Right lobe of liver (tissue), 4 donors: ENCODE measurements at regions not wholly inside any gene's neighbourhood (a gene's known extent, or its start where the extent isn't known, plus 50 kb on each side); places are given as distances from the start of the nearest gene placed in this dataset.

Experiments
- POLR2A ChIP-seq: fragments of 450-650 bp; IDR thresholded peaks from one replicate; pipeline ENCODE4 v1.6.1; 2017; ENCODE audit warnings: antibody characterized with exemption, mild to moderate bottlenecking
- TF ChIP-seq, protein P1 (sequence below), 4 donors: fragments of 200-600 bp in 3 of 4; fragments of 450-650 bp in 1 of 4; IDR thresholded peaks; one replicate each; pipeline versions ENCODE4 v1.5.1 to v1.8.0; 2016 to 2022; ENCODE audit warnings: antibody characterized with exemption in 4 of 4, mild to moderate bottlenecking in 2 of 4
- donor health status: DM: no; HTN: no; CAD: no.
- donor health status: DM: no; HTN: no; CAD: no.
- donor health status: DM: no; HTN: yes; CAD: no.

DNA sequence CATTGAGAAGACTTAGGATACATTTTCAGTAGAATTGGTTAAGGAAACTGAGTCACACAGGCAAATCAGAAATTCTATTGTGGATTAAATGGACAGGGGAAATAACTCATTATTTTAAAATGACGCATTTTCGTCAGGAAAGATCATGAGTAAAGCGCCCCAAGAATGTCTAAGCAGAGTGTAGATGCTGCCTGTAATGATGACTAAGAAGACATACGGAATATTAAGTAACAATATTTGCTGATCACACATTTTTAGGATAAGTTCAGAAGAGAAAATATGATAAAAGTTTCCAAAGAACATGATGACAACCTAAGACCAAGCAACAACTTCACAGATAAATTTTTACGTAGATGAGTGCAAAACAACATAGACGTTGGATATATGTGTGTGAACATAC lies 596.3 kb upstream of the TENM3 start:
- TF ChIP-seq, protein P1, sequence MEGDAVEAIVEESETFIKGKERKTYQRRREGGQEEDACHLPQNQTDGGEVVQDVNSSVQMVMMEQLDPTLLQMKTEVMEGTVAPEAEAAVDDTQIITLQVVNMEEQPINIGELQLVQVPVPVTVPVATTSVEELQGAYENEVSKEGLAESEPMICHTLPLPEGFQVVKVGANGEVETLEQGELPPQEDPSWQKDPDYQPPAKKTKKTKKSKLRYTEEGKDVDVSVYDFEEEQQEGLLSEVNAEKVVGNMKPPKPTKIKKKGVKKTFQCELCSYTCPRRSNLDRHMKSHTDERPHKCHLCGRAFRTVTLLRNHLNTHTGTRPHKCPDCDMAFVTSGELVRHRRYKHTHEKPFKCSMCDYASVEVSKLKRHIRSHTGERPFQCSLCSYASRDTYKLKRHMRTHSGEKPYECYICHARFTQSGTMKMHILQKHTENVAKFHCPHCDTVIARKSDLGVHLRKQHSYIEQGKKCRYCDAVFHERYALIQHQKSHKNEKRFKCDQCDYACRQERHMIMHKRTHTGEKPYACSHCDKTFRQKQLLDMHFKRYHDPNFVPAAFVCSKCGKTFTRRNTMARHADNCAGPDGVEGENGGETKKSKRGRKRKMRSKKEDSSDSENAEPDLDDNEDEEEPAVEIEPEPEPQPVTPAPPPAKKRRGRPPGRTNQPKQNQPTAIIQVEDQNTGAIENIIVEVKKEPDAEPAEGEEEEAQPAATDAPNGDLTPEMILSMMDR (IDR thresholded peaks at IDR 0.05) = no peak
- no peak for TF ChIP-seq POLR2A
